T-helper 17 cell (primary cell): ENCODE measurements at regions not wholly inside any gene's neighbourhood (a gene's known extent, or its start where the extent isn't known, plus 50 kb on each side); places are given as distances from the start of the nearest gene placed in this dataset.

ENCODE experiments used
- ATAC-seq: fragments of 150-1000 bp; cut with Tn5 transposase; 2 replicates; pipeline ENCODE4 v1.10.0; 2021; ENCODE audit warnings: mild to moderate bottlenecking, moderate library complexity
- DNase-seq, 3 donors: peaks; one replicate each; pipeline versions ENCODE4 v3.0.0 to v3.0.0-alpha.2; 2020 to 2021
- H3K9me3 ChIP-seq: one replicate; pipeline ENCODE4 v1.7.0; 2013; ENCODE audit warnings: low read length, mild to moderate bottlenecking; ENCODE audit not compliant: control insufficient read depth, poor library complexity, severe bottlenecking
- H3K27ac Mint-ChIP-seq: one replicate; pipeline ENCODE4 v1.8.0; 2022; ENCODE audit warnings: mild to moderate bottlenecking, moderate library complexity, mixed read lengths
- H3K27me3 Mint-ChIP-seq: one replicate; pipeline ENCODE4 v1.8.0; 2022; ENCODE audit warnings: mixed read lengths
- H3K36me3 Mint-ChIP-seq: one replicate; pipeline ENCODE4 v1.8.0; 2022; ENCODE audit warnings: low read depth, mixed read lengths
- H3K4me1 Mint-ChIP-seq: one replicate; pipeline ENCODE4 v1.8.0; 2022; ENCODE audit warnings: mild to moderate bottlenecking, mixed read lengths
- H3K4me3 Mint-ChIP-seq: one replicate; pipeline ENCODE4 v1.8.0; 2022; ENCODE audit warnings: mild to moderate bottlenecking, moderate library complexity, mixed read lengths

DNA sequence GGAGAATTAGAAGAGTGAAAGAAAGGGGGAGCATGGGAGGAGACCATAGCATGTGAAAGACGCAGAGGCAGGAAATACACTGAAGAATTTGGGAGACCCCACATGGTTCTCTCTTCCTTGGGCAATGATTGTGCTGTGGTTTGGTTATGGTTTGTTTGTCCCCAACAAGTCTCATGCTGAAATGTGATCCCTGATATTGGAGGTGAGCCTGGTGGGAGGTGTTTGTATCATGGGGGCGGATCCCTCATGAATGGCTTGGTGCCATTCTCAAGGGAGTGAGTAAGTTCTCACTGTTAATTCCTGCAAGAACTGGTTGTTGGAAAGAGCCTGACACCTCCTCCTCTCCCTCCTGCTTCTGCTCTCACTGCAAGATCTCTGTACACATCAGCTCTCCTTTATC lies 78.6 kb upstream of the RAI2 start:
- Mint-ChIP-seq H3K36me3 (no peaks in the 10 kb centered on the region), H3K4me3 (no peak overlapping the region), H3K27me3 (peaks cover 15% of the 10 kb centered on the region), H3K4me1 (no peaks in the 10 kb centered on the region), H3K27ac (no peak overlapping the region)
- ATAC-seq (no peak), DNase-seq (no peak)
- no peaks in the 10 kb centered on the region for H3K9me3 ChIP-seq

DNA sequence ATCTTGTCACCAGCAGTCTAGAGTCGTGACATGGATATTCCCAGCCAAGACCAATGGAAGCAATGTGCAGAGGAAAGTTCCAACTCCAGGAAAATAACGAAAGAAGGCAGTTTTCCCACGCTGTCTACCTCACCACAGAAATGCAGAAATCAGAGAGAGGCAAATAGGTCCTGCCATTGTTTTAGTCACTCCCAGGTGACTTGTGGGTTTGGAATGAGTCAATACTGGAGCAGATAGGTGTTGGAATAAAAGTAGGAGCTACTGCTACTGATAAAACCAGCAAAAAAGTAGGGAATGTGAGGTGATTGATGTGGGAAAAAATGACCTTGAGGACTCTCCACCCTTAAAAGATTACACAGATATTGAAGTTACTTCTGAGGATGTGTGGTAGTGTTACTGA lies 72.8 kb upstream of the RAI2 start:
- H3K4me3 Mint-ChIP-seq = no peak overlapping the region

DNA sequence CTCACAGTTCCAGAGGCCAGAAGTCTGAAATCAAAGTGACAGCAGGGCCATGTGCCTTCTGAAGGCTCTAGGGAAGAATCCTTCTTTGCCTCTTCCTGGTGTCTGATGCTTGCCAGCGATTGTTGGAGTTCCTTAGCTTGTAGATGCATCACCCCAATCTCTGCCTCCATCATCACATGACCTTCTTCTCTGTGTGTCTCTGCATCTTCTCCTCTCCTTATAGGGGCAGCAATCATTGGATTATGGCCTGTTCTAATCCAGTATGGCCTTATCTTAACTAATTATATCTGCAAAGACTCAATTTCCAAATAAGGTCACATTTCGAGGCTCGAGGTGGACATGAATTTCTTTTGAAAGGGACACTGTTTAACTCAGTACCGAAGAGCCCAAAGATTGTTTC lies 71.7 kb upstream of the RAI2 start:
- no peak for DNase-seq
- Mint-ChIP-seq H3K36me3 (no peaks in the 10 kb centered on the region), H3K27ac (no peak overlapping the region), H3K27me3 (peaks cover 7% of the 10 kb centered on the region), H3K4me3 (no peak overlapping the region), H3K4me1 (no peaks in the 10 kb centered on the region)
- no peak for ATAC-seq
- no peaks in the 10 kb centered on the region for H3K9me3 ChIP-seq

More for the DNA sequence above, 72.8 kb upstream of the RAI2 start:
- ATAC-seq = no peak
- H3K9me3 ChIP-seq = no peaks in the 10 kb centered on the region
- DNase-seq = no peak
- no peak overlapping the region for H3K27ac Mint-ChIP-seq
- H3K36me3 Mint-ChIP-seq = no peaks in the 10 kb centered on the region
- no peaks in the 10 kb centered on the region for H3K4me1 Mint-ChIP-seq
- peaks cover 10% of the 10 kb centered on the region for H3K27me3 Mint-ChIP-seq

DNA sequence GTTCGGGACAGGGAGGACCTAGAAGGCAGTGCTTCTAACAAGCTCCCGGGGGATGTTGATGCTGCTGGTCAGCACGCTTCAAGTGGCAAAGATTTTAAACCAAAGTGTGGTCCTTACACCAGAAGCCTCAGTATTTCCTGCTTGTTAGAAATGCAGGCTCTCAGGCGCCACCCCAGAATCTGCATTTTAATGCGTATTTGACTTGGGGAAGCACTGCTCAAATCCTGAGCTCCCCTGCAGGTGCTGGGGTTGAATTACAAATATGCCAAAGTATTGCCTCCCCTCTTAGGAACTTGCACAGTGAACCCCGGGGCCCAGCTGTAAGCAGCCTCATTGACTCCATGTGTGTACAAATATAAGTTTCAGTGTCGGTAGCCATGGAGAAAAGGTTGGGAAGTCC lies 70.8 kb upstream of the RAI2 start:
- no peaks in the 10 kb centered on the region for H3K36me3 Mint-ChIP-seq
- H3K9me3 ChIP-seq = no peaks in the 10 kb centered on the region
- ATAC-seq (no peak), DNase-seq (no peak)
- no peak overlapping the region for H3K4me3 Mint-ChIP-seq
- H3K4me1 Mint-ChIP-seq = no peaks in the 10 kb centered on the region
- H3K27me3 Mint-ChIP-seq = no peaks in the 10 kb centered on the region
- no peak overlapping the region for H3K27ac Mint-ChIP-seq

DNA sequence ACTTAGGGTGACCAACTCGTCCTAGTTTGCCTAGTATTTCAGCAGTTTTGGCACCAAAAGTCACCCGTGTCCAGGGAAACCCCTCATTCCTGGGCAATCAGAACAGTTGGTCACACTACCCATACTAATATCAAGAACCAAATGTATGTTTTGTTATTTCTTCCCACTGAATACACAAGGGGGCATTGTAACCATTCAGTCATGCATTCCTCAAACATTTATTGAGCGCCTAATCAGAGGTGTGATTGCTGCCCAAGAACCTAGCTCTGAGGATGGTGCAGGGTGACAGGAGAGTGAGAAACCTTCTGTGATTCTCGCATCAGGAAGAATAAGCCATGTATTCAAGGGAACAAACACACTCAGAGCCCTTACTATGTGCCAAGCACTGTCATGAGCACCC lies 69.8 kb upstream of the RAI2 start:
- no peak for ATAC-seq
- Mint-ChIP-seq H3K4me1 (no peaks in the 10 kb centered on the region), H3K27ac (no peak overlapping the region), H3K4me3 (no peak overlapping the region), H3K36me3 (no peaks in the 10 kb centered on the region), H3K27me3 (no peaks in the 10 kb centered on the region)
- no peak for DNase-seq
- no peaks in the 10 kb centered on the region for H3K9me3 ChIP-seq

DNA sequence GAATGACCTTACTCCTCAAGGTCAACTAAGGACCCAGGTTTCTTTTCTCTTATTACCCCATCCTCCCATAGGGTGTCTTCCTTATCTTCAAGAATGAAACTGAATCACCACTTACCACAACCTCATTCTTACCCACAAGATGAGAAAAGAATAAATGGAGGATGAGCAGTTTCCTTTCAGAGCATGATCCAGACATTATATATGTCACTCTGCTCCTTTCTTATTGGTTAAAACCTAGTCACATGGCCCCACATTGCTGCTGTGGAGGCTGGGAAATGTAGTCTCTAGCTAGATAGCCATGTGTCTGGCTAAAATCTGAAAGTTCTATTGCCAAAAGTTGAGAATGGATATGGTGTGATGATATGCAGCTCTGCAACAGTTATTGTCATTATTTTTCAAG lies 62.4 kb upstream of the RAI2 start:
- DNase-seq = no peak
- ATAC-seq = peak; percentile 44
- no peak overlapping the region for H3K4me3 Mint-ChIP-seq
- H3K9me3 ChIP-seq = no peaks in the 10 kb centered on the region
- no peaks in the 10 kb centered on the region for H3K36me3 Mint-ChIP-seq
- no peaks in the 10 kb centered on the region for H3K27me3 Mint-ChIP-seq
- H3K27ac Mint-ChIP-seq = no peak overlapping the region
- peaks cover 4% of the 10 kb centered on the region for H3K4me1 Mint-ChIP-seq

DNA sequence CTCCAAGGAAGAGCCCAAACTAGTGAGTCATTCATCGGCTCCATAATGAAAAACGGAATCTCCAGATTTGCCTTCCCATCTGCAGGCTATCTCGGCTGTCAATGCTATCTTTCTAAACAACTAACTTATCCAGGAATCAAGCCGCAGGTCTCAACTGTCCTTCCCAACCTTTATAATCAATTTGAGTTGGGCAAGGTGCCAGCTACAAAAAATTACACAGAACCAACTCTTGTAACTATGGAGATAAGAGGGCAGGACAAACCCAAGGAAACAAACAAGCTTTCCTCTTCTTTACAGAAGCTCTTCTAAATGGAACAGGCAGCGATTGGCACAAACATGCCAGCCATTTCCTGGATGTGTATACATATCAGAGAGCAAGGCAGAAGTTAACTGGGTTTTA lies 61.2 kb upstream of the RAI2 start:
- DNase-seq = no peak
- peaks cover 4% of the 10 kb centered on the region for H3K4me1 Mint-ChIP-seq
- no peaks in the 10 kb centered on the region for H3K36me3 Mint-ChIP-seq
- H3K4me3 Mint-ChIP-seq = no peak overlapping the region
- ATAC-seq = no peak
- no peaks in the 10 kb centered on the region for H3K27me3 Mint-ChIP-seq
- no peaks in the 10 kb centered on the region for H3K9me3 ChIP-seq
- H3K27ac Mint-ChIP-seq = no peak overlapping the region

DNA sequence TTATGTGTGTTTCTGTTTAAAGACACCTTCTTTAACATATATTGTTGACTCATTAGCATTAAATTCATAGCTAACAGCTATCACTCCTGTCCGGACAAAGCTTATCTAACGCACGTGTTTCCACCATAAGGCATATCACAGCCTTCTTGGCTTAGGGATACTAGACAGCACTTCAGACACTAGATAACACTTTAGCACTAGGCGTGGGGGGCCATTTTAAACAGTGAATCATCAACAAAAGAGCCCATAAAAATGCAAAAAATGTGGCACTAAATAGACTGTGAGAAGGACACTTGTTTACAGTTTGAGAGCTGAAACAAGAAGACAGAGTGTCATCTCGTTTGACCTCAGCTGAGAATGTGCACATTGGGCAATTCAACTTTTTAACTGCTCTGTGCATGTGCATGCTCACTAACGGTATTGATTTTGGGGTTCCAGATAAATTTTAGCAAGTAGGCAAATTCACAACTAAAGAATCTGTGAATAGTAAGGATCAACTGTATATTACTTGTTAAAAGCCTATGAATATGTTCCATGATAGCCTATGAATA lies 58.9 kb upstream of the RAI2 start:
- DNase-seq (no peak), ATAC-seq (no peak)
- H3K27me3 Mint-ChIP-seq = no peaks in the 10 kb centered on the region
- no peak overlapping the region for H3K27ac Mint-ChIP-seq
- no peak overlapping the region for H3K4me3 Mint-ChIP-seq
- peaks cover 4% of the 10 kb centered on the region for H3K4me1 Mint-ChIP-seq
- no peaks in the 10 kb centered on the region for H3K9me3 ChIP-seq
- no peaks in the 10 kb centered on the region for H3K36me3 Mint-ChIP-seq

DNA sequence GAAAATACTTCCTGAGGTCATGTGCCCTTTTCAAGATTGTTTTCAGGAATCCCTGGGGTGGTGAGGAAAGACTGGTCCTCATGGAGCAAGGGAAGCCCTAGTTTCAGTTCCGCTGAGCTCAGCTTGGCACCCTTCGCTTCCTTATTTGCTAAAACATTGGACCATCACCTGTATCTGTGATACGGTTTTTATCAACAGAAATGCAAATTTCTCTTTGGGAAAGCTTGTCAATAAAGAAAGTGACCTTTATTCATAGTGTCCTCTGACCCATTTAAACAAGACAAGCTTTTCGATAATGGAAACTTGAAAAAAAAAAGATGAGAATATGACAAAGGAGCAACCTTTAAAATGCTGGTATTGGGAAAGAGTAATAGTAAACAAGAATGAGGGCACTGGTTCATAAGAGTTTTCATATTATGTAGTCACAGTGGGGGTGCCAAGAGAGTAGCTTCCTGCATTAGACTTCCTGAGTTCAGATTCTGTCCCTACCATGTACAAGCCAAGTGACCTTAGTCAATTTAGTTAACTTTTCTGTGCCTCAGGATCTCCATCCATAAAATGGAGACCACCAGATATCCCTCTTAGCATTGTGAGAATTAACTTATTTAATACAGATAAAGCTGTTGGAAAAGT lies 57.0 kb upstream of the RAI2 start:
- no peaks in the 10 kb centered on the region for H3K9me3 ChIP-seq
- no peaks in the 10 kb centered on the region for H3K36me3 Mint-ChIP-seq
- H3K27ac Mint-ChIP-seq = no peak overlapping the region
- H3K4me1 Mint-ChIP-seq = no peaks in the 10 kb centered on the region
- ATAC-seq = no peak
- no peak overlapping the region for H3K4me3 Mint-ChIP-seq
- DNase-seq = no peak
- no peaks in the 10 kb centered on the region for H3K27me3 Mint-ChIP-seq

DNA sequence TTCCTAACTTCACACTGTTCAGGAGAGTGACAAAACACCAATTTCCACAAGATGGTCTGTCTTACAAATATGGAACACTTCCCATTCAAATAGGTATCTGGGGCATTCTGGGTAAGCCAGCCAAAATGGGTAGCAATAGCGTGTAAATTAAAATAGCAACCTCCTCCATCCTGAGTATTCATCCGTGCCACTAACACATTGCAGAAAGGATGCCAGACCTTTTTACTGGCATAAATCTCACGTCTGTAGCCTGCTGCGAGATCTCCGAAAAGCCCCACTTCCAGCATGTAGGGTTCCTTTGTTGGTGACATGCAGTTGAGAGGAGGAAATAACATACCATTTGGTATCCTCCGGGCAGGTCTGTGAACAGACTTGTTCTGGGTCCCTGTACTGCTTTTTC lies 52.7 kb upstream of the RAI2 start:
- H3K4me3 Mint-ChIP-seq = no peak overlapping the region

More for the DNA sequence above, 52.7 kb upstream of the RAI2 start:
- DNase-seq (no peak), ATAC-seq (no peak)
- Mint-ChIP-seq H3K27ac (no peak overlapping the region), H3K27me3 (no peaks in the 10 kb centered on the region), H3K36me3 (no peaks in the 10 kb centered on the region), H3K4me1 (no peaks in the 10 kb centered on the region)
- H3K9me3 ChIP-seq = no peaks in the 10 kb centered on the region
